Inferior parietal cortex (tissue), 1 donor: ENCODE measurements at regions not wholly inside any gene's neighbourhood (a gene's known extent, or its start where the extent isn't known, plus 50 kb on each side); places are given as distances from the start of the nearest gene placed in this dataset.
"Not testable (repeated sequence)": the region's sequence is repeated elsewhere in the genome, so short reads cannot be mapped to it uniquely, and the experiment has no call there.

Experiments
- DNase-seq: peaks from one replicate; pipeline ENCODE4 v3.0.0-alpha.2; 2016; ENCODE audit errors: extremely low spot score

DNA sequence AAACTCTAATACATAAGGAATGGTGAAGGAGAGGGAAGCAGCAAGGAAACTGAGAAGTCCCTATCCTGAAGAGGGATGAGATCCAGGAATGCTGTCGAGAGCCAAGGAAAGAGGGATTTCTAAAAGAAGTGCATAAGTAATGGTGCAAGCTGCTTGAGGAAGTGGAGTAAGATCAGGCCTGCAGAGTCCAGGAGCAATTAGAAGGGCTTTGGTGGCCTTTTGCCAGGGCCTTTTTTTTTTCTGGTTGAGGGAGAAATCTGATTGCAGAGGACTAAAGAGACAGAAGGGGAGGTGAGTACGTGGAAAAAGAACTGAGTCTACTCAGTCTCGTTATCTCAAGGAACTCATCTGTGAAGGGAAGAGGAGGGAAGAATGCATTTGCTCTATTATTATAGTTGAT lies 396.2 kb downstream of the UTRN start:
- no peak for DNase-seq

DNA sequence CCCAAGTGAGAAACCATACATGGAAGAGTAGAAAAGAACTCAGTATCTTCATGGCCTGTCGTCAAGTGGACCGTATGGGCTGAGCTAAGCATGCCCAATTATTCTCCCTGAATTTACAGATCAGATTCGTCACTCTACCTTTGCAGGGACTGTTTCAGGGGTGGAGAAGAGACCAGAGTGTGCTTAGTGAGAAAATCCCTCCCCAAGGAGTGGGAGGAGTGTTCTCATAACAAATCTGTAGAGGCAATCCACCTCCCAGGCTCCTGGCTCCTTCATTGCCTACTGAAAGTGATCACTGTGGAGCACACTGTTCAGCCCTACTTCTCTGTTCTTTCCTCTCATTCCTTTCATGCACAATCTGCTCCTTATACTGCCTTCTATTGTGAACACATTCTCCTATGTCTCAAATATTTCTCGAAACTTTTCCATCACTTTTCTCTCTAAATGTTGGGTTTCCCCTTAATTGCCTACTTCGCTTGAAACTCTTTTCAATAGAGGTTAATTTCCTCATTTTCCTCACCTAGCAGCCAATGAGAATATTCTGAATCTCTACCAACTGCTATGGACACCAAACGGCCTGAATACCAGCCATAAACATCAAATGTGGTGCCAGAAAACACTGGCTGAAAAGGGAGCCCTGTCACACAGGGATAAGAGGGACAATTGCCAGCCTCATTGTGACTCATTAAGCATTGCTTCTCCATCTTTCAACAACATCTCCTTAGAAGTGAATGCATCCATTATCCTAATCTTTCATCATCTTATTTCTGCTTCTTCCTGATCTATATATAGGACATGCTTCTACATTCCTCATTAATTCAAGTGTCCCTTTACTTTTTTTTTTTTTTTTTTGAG lies 398.3 kb downstream of the UTRN start:
- peak; percentile 58 for DNase-seq

DNA sequence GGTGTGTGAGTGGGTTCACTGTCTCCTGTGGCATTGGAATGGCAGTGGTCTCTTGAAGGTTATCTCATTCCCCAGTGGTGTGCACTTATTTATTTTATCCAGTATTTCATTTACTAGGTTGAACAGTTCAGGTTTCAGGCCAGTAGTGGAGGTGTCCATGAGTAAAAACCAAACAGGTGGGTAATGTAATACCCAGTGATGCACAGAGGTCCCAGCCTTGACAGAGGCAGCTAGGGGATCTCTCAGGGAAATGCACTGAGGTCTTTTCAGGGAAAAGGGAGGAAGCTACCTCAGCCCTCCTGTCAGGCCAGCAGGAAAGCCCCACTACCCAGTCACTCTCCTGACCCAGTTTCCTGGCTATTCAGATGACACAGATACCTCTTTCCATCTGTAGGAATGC lies 403.6 kb downstream of the UTRN start:
- DNase-seq = no peak

DNA sequence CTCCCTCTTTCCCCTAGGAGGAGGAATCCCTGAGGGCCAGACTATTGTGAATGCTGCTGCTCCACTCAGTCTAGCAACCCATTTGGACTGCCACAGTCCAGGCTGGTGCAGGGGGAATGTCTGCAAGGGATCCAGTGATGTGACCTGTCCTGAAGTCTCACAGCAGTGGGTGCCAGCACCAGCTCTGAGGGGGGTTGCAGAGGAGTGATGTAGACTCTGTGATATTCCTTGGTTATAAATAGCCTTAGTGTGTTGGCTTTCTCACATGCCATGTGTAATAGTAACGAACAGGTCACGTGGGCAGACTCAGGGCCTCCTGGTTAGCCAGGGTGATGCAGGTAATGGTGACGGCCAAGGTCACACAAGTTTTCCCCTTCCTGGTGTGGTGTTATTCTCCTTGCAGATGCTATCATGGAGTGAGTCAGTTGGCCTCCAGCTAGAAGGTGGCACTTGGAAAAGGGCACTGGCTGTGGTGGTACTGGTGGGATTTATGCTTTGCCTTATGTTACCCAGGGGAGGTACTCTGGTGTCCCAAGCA lies 404.4 kb downstream of the UTRN start:
- no peak for DNase-seq

DNA sequence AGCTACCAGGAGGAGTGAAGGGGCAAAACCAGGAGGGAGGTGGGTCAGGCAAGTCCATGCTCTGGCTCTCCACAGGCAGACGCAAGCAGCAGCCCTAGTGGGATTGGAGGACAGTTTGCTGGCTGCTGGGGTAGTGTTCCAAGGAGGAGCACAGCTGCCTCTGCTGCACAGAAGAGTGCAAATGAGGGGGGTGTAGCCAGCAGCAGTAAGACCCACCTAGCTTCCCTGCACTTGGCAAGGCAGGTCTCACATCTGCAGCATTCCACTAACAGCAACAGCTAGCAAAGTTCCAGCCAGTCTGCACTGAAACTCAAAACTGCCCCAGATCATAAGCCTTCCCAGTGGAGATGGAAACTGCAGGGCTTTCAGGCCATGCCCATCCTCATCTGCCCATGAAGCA lies 405.0 kb downstream of the UTRN start:
- no peak for DNase-seq

DNA sequence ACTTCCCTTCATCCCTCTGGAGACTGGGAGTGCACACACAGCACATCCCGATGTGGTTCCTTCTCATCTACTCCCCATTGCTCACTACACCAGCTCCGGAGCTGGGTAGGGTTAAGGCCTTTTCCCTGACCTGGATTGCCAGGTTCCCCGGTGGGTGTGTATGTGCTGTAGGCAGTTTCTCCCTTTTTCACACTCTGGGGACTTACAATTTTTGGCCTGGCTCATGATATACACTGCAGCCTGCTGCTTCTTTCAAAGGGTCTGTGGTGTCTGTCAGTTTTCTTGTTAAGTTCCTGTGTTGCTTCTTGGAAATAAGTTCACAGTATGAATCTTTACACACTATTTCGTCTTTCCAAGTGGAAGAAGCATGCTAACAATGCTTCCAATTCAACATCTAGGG lies 405.5 kb downstream of the UTRN start:
- no peak for DNase-seq

DNA sequence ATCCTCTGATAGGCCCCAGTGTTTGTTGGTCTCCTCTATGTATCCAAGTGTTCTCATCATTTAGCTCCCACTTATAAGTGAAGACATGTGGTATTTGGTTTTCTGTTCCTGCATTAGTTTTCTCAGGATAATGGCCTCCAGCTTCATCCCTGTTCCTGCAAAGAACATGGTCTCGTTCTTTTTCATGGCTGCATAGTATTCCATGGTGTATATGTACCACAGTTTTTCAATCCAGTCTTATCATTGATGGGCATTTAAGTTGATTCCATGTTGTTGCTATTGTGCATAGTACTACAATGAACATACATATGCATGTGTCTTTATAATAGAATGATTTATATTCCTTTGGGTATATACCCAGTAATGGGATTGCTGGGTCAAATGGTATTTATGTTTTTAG lies 406.9 kb downstream of the UTRN start:
- DNase-seq = not testable (repeated sequence)

DNA sequence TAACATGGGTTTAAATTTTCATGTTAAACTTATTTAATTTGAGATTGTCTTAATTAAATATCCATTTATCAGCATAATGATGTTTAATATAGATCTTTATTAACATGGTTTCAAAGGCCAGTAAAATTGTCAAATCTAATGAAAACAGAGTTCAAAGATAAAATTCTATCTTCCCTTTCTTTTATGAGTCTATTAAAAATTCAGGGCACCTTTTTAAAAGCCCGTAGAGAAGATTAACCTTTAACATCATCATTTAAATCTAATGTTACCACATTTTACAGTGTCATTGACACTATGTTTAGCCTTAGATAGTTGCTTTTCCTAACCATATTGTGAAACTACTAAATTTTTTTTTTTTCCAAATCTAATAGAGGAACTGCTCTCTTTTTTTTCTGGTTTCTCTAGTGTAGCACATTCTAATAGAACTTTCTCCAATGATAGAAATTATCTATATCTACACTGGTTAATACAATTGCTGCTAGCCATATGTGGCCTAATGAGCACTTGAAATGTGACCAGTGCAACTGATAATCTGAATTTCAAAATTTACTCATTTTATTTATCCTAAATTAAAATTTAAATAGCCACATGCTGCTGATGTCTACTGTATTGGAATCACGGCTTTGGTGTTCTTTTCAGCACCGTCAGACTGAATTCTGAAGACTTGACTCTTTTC lies 410.9 kb downstream of the UTRN start:
- no peak for DNase-seq

DNA sequence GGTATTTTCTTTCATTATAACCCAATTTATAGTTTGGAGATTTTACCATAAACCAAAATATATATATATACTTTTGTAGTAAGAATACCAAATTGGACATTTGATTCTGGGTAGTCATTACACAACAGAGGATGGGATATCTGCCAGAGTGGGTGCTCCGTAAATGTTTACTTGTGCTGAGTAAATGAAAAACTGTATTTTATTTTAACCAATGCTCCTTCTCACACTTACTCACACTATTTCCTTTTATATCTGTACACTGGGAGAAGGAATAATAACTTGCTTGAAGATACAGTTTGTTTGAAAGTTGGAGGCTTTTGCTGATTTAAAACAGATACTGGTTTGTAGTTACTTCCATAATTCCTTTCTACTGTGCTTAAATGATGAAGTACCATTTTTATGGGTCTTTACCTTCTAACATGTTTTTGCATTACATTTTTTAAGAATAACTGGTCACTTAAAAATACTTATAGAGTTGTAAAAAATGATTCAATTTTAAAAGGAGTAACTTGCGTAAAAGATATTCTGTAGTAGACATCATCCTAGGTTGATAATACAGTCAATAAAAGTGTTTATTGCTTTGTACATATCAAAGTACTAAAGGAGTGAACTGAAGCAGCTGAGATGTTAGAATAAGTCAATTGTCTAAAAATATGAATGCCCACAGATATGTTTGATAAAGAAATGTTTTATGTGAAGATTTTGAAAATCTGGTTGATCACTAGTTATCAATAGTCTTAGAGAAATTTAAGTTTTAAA lies 411.7 kb downstream of the UTRN start:
- no peak for DNase-seq

DNA sequence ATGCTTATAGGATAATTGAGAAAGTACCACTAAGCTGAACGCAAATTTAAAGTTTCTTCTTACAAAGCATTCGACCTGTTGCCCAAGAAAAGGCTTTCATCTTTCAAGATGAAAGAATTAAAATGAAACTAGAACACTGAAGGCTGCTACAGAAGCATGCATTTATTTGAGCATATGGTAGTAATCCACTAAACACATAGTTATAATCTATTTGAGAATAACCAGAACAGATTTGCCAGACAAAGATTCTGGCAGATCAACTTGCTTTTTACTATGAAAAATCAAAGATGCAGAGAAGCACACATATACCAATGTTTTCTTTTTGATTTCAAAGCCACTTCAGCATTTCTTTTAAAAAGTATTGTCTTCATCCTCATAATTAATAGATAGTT lies 412.2 kb downstream of the UTRN start:
- DNase-seq = no peak

DNA sequence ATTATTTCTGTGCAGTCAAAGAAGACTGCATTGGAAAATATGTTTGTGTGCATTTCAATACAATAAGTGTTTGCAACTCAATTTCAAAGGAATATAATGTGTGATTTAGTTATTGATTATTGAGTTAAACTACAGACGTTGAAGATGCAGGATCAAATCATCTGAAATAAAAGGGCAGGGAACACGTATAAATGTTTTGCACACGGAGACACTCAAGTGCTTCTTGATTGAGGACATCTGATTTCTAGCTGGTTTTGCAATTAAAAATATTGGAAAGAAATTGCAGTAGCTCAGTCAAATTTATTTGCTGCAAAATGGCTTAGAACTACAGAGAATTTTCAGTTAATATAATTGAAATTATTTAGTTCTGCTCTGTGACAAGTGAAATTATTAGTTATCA lies 412.7 kb downstream of the UTRN start:
- DNase-seq = no peak

DNA sequence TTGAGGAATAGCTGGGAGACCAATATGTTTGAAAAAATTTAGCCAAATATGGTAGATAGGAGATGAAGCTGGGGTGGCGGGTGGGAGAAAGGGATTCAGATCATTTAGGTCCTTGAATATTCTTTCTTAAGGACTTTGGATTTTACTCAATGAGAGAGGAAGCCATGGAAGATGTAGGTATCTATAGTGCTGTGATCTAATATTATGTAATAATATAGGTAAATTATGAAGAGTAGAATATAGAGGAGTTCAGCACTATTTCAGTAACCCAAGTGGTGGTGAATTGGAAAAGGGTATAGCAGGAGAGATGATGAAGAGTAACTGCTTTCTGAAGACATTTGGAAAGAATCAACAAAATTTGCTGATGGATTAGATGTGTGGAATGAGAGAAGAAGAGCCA lies 417.6 kb downstream of the UTRN start:
- DNase-seq = no peak

DNA sequence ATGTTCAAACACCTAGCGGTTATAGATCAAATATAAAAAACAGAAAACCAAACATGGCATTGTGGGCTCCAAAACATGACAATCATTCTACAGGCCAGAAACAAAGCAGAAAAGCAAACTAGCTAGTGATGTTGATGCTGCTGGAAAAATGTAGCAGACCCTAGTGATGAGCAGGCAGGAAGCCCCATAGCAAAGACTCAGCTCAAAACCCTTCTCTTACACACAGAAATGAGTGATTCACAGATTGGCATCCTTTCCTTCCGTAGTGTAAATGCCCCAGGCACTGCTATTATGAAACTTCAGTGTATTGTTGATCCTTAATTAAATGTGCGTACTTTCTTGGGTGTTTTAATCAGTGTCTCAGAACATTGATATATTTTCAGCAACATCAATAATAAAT lies 425.1 kb downstream of the UTRN start:
- no peak for DNase-seq

DNA sequence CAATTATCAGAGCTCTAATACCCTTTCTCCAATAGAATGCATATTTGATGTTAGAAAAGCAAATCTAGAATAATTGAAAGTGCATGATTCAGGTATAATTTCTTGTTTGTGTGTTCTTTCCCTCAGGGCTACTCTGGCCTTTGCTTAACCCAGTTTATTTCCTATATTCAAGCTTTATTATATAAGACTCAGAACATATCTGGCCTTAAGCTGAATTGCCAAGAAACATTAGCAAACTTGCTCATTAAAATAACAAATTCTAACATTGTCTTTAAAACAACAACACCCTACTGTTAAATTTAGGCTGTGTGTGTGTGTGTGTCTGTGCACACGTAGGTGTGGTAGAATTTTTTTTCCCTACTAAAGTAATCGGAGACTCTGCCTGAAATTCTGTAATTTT lies 426.5 kb downstream of the UTRN start:
- DNase-seq = no peak

DNA sequence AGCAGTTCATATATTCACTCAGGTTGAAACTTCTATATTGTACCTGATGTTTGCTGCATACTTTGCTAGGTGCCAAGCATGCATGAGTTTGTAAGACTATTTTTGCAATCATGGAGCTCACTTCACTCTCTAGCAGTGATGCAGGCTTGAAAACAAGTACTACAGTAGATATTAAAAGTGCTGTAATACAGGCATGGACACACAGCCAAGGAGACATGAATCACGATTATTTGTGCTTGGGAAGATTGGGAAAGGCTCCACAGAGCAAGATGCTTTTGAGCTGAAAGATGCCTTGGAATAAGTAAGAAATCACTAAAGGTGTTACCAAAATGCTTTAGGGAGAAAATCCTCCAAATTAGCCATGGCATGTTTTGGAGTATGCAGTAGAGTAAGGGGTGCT lies 427.4 kb downstream of the UTRN start:
- no peak for DNase-seq

DNA sequence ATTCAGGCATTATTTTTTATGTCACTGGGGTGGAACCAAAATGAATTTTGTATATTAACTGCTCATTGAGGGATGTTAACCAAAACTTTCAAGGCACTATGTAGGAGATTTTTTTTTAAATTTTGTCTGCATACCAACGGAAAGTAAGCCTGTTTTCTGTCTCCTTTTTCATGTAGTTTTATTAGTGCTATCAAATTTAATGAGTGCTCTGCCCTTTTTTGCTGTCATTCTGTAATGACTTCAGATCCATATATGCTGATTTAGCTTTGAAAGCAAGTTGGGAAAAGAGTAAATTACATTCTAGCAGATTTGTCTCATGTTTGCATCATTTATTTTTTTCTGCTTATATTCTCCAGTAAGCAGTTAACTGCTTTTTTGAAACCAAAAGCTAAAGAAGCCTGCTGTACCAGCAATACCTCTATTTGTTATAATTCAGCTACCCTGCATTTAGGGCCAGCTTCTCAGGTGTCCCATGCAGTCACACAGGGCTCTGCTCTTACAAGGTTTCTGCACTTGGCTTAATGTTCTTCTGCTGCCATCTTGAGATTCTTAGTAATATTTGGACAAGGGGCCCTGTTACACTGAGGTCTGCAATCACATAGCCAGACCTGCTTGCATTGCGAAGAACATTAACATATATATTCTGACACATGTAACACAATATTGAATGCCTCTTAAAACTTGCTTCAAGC lies 429.0 kb downstream of the UTRN start:
- no peak for DNase-seq

DNA sequence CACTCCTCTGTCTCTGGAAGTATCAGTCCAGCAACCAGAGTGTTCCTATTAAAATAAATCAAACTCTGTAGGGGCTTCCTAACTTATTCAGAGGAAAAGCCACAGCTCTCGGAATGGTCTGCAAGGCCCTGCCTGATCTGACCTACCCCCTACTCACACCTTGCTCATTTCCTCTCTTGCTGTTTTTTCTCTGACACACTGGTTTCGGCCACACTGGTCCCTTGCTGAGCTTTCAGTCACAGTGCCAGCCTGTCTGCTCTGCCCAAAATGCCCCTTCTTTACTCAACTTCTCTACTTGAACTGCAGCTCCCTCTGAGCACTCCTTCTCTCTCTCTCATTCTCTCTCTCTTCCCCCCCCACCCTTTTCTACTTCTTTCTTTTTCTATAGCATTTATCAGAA lies 430.2 kb downstream of the UTRN start:
- no peak for DNase-seq

DNA sequence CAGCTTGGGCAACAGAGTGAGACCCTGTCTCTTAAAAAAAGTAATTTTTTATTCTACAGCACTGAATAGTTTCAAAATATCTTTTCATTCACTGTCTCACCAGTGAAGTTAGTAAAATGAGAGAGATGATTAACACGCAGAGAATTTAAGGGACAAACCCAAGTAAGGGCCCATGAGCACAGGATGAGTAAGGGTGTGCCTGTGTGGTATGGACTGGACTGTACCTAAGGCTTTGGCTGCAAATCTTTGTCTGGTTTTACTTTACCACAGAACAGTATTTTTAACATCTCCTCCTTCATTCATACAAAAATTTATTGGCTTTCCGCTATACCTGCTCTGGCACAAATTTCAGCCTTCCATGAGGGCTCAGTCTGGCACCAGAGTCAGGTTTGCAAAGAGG lies 433.3 kb downstream of the UTRN start:
- no peak for DNase-seq

DNA sequence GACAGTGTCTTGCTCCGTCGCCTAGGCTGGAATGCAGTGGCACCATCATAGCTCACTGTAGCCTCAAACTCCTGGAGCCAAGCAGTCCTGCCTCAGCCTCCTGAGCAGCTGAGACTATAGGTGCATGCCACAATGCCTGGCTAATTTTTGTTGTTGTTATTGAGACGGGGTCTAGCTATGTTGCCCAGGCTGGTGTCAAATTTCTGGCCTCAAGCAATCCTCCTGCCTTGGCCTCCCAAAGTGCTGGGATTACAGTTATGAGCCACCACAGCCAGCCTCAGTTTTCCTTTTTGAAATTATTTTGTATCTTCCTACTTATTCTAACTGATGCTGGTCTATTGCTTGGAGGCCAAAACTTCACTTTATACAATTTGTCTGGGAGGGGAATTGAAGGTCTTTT lies 436.1 kb downstream of the UTRN start:
- no peak for DNase-seq

DNA sequence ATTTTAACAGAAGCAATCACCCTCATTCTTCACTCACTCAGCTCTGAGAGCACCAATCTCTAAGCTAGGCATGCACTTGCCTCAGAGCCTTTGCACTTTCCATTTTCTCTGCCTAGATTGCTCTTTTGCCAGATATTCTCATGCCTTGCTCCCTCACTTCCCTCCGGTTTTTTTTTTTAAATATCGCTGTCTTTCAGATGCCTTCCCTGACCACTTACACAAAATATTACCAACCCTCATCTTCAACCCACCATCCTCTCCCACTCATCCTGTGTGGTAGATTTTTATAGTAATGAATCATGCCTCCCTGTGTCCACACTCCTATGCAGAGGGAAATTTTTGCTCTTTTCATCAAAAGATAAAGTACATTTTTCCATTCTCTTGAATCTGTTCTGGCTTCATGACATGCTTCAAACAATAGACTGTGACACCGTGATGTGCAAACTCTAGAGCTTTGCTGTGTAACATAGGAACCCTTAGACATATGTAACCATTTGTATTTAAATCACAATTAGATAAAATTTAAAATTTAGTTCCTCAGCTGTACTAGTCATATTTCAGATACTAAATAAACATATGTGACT lies 437.1 kb downstream of the UTRN start:
- DNase-seq = no peak

DNA sequence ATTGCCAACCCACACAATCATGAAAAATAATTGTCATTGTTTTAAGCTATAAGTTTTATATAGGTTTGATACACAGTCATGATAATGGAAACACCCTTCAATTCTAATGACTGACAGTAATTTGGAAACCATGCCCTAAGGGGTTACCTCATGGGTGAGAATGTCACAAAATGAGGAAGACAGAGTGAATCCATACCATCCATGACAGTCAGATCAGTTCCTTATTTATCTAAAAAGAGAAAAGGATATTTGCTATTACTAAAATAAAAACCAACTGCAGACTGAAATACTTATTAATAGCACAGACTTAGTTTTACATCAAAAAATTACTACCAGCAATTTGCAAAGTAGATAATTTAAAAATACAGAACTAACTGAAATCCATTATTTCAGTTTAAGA lies 437.8 kb downstream of the UTRN start:
- no peak for DNase-seq

DNA sequence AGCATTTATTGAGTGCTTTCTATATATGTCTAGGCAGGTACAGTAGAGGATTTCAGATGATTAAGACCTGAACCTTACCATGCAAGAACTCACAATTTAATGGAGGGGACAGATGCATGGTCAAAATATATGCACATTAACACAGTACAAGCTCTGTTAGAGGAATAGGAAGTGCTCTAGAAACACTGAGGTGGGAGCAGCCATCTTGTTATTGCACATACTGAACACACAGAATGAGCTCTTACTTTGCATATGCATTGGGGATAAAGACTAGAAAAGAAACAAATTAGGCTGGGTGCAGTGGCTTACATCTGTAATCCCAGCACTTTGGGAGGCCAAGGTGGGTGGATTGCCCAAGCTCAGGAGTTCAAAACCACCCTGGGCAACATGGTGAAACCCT lies 438.3 kb downstream of the UTRN start:
- no peak for DNase-seq
